GM12878 (cell line): ENCODE measurements at regions not wholly inside any gene's neighbourhood (a gene's known extent, or its start where the extent isn't known, plus 50 kb on each side); places are given as distances from the start of the nearest gene placed in this dataset.

Experiments used
- ATAC-seq: fragments of 200-7000 bp; cut with Tn5 transposase; 3 replicates; pipeline ENCODE4 v1.9.1; 2020; ENCODE audit warnings: mild to moderate bottlenecking, moderate library complexity
- BruUV-seq: library from RNA; stranded (reverse); fragments of 400-500 nt; replicated peaks from 2 replicates; lab custom pipeline; 2021; lab: Mats Ljungman, UMichigan
- CTCF ChIA-PET: fragments of 300-600 bp; sonication (Branson Sonifier 250); formaldehyde crosslinking; extraction: SDS; loops from one replicate; lab custom pipeline; 2021; ENCODE audit warnings: inconsistent platforms; lab: Yijun Ruan, JAX
- POLR2A ChIA-PET: fragments of 350-600 bp; formaldehyde crosslinking; extraction: SDS; loops from one replicate; lab custom pipeline; 2021; ENCODE audit warnings: inconsistent platforms; lab: Charles Lee
- RAD21 ChIA-PET: fragments of 300-600 bp; sonication (Branson Sonifier 250); formaldehyde crosslinking; loops from one replicate; lab custom pipeline; 2023; ENCODE audit warnings: antibody characterized with exemption; ENCODE audit not compliant: unreplicated experiment; lab: Charles Lee
- SMC1A ChIA-PET: fragments of 300-600 bp; sonication (Branson Sonifier 250); formaldehyde crosslinking; loops from one replicate; lab custom pipeline; 2023; ENCODE audit not compliant: unreplicated experiment, uncharacterized antibody; lab: Charles Lee
- DNase-seq: peaks from one replicate; pipeline ENCODE4 v3.0.0-alpha.2; 2011; ENCODE audit warnings: low read depth, low spot score
- FAIRE-seq: peaks from 3 replicates; lab custom pipeline; 2011; peaks lifted over from hg19 to GRCh38; lab: Jason Lieb, UNC
- H2AFZ ChIP-seq: 2 replicates; pipeline ENCODE4 v1.6.0; 2011; ENCODE audit warnings: low read depth, low read length, control low read depth; ENCODE audit not compliant: control insufficient read depth
- H3K27ac ChIP-seq: 2 replicates; pipeline ENCODE4 v1.5.1; 2011; ENCODE audit warnings: control low read depth; ENCODE audit not compliant: control insufficient read depth, insufficient read depth
- H3K27me3 ChIP-seq, 2 experiments: replicated peaks in 1 of 2; 2 replicates each; pipeline versions ENCODE4 v1.6.0 to v1.6.1; 2011; ENCODE audit warnings: low read length in 1 of 2; ENCODE audit not compliant: control insufficient read depth in 2 of 2, insufficient read depth in 2 of 2
- H3K36me3 ChIP-seq, 2 experiments: 2 replicates each; pipeline ENCODE4 v1.5.1; 2011; ENCODE audit warnings: low read length in 1 of 2; ENCODE audit not compliant: control insufficient read depth in 2 of 2, insufficient read depth in 2 of 2
- H3K4me1 ChIP-seq: 2 replicates; pipeline ENCODE4 v1.6.1; 2011; ENCODE audit warnings: mild to moderate bottlenecking, low read length, moderate library complexity, mixed read lengths; ENCODE audit not compliant: control insufficient read depth, insufficient read depth
- H3K4me2 ChIP-seq: 2 replicates; pipeline ENCODE4 v1.6.0; 2011; ENCODE audit warnings: control low read depth; ENCODE audit not compliant: control insufficient read depth, insufficient read depth
- H3K4me3 ChIP-seq: fragments of 200-600 bp; sonication (generic); 2 replicates; pipeline ENCODE4 v1.5.1; 2016
- H3K79me2 ChIP-seq: 2 replicates; pipeline ENCODE4 v1.6.0; 2011; ENCODE audit warnings: low read length; ENCODE audit not compliant: control insufficient read depth, insufficient read depth
- H3K9ac ChIP-seq: 2 replicates; pipeline ENCODE4 v1.8.0; 2011; ENCODE audit warnings: low read length, control low read depth, mixed read lengths; ENCODE audit not compliant: control insufficient read depth, insufficient read depth
- H3K9me3 ChIP-seq: replicated peaks from 3 replicates; pipeline ENCODE4 v1.5.1; 2011; ENCODE audit warnings: mild to moderate bottlenecking, low read length; ENCODE audit not compliant: control insufficient read depth, insufficient read depth
- H4K20me1 ChIP-seq: 2 replicates; pipeline ENCODE4 v1.6.0; 2011; ENCODE audit not compliant: control insufficient read depth, insufficient read depth
- CBFB ChIP-seq: IDR thresholded peaks from 2 replicates; pipeline ENCODE4 v1.6.1; 2016; ENCODE audit warnings: antibody characterized with exemption, low read depth
- EED ChIP-seq: sonication (generic); IDR thresholded peaks from 2 replicates; pipeline ENCODE4 v1.6.1; 2016; ENCODE audit warnings: antibody characterized with exemption, low read depth
- EGR1 ChIP-seq, 2 experiments: IDR thresholded peaks; 1 replicate in 1 of 2; 2 replicates in 1 of 2; pipeline ENCODE4 v1.6.1; 2011 to 2012; ENCODE audit warnings: low read depth in 2 of 2, low read length in 2 of 2, borderline replicate concordance in 1 of 2, mild to moderate bottlenecking in 1 of 2, moderate library complexity in 1 of 2
- JUNB ChIP-seq: IDR thresholded peaks from 2 replicates; pipeline ENCODE4 v1.6.1; 2016; ENCODE audit warnings: antibody characterized with exemption, mild to moderate bottlenecking
- MTA3 ChIP-seq: IDR thresholded peaks from 2 replicates; pipeline ENCODE4 v1.6.1; 2012; ENCODE audit warnings: low read length, inconsistent platforms, borderline replicate concordance
- NFYA ChIP-seq: IDR thresholded peaks from 2 replicates; pipeline ENCODE4 v1.6.1; 2011; ENCODE audit warnings: low read depth, mild to moderate bottlenecking, low read length, improper control_type of control experiment, borderline replicate concordance
- POLR2A ChIP-seq: IDR thresholded peaks from 2 replicates; pipeline ENCODE4 v1.6.1; 2011; ENCODE audit warnings: low read depth, mild to moderate bottlenecking, low read length
- RFX5 ChIP-seq: IDR thresholded peaks from 2 replicates; pipeline ENCODE4 v1.6.1; 2011; ENCODE audit warnings: low read depth, low read length, improper control_type of control experiment
- SMAD1 ChIP-seq: fragments of 450-650 bp; IDR thresholded peaks from 2 replicates; pipeline ENCODE4 v1.6.1; 2018; ENCODE audit warnings: mild to moderate bottlenecking, low read depth; ENCODE audit not compliant: partially characterized antibody
- WGBS: methylation state at CpG from one replicate; pipeline ENCODE4 v1.1.6; 2016; ENCODE audit warnings: low lambda C conversion rate; ENCODE audit not compliant: insufficient replicate concordance, insufficient coverage; ENCODE audit errors: missing lambda C conversion rate; 5-methylcytosine and 5-hydroxymethylcytosine counted together
- in situ Hi-C: fragments of 300-500 bp; cut with MboI; formaldehyde crosslinking; loops from 9 replicates; pipeline ENCODE4 v1.14.3; 2018; ENCODE audit warnings: mixed read lengths
- intact Hi-C: fragments of 100-400 bp; cut with micrococcal nuclease; formaldehyde crosslinking; loops from one replicate; pipeline ENCODE4 v1.14.2; 2022; ENCODE audit not compliant: unreplicated experiment
- TF ChIP-seq, protein P1 (sequence below): fragments of 450-650 bp; IDR thresholded peaks from 2 replicates; pipeline ENCODE4 v1.6.1; 2017; ENCODE audit warnings: mild to moderate bottlenecking, moderate library complexity
- TF ChIP-seq, protein P2 (sequence below): fragments of 450-650 bp; IDR thresholded peaks from 2 replicates; pipeline ENCODE4 v1.6.1; 2017; ENCODE audit warnings: mild to moderate bottlenecking
- TF ChIP-seq, protein P3 (sequence below): fragments of 450-650 bp; formaldehyde crosslinking; IDR thresholded peaks from 2 replicates; pipeline ENCODE4 v1.5.0; 2022; ENCODE audit warnings: mild to moderate bottlenecking, missing genetic modification characterization

DNA sequence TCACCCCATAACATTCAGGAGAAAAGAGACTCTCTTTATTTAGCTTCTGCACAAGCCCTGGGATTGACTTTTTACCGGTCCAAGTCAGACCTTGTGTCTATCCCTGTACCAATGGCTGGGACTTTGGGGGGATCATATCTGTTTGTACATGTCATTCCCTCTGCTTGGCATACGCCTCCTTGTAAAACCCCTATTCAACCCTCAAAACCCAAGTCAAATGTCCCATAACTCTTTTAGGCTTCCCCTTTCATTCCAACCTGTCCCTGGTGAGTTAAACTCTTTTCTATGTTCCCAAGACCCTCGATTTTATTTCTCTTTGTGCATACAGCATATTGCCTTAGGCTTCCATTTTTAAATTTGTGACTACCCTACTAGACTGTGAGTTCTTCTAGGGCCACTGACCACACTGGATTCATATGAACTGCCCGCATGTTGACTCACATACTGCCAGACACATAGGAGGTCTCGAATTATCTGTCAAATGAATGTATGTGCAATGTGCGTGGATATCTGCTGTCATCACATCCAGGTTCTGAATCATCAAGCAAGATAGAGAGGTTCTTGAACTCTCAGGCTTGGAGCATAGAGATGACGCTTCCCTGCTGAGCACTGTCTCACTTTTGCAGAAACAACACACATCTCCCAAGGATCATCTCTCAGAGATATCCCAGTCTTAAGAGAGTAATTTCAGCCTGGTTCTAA, 548.6 kb upstream of the TBX3 start (continued):
- TF ChIP-seq, protein P1, sequence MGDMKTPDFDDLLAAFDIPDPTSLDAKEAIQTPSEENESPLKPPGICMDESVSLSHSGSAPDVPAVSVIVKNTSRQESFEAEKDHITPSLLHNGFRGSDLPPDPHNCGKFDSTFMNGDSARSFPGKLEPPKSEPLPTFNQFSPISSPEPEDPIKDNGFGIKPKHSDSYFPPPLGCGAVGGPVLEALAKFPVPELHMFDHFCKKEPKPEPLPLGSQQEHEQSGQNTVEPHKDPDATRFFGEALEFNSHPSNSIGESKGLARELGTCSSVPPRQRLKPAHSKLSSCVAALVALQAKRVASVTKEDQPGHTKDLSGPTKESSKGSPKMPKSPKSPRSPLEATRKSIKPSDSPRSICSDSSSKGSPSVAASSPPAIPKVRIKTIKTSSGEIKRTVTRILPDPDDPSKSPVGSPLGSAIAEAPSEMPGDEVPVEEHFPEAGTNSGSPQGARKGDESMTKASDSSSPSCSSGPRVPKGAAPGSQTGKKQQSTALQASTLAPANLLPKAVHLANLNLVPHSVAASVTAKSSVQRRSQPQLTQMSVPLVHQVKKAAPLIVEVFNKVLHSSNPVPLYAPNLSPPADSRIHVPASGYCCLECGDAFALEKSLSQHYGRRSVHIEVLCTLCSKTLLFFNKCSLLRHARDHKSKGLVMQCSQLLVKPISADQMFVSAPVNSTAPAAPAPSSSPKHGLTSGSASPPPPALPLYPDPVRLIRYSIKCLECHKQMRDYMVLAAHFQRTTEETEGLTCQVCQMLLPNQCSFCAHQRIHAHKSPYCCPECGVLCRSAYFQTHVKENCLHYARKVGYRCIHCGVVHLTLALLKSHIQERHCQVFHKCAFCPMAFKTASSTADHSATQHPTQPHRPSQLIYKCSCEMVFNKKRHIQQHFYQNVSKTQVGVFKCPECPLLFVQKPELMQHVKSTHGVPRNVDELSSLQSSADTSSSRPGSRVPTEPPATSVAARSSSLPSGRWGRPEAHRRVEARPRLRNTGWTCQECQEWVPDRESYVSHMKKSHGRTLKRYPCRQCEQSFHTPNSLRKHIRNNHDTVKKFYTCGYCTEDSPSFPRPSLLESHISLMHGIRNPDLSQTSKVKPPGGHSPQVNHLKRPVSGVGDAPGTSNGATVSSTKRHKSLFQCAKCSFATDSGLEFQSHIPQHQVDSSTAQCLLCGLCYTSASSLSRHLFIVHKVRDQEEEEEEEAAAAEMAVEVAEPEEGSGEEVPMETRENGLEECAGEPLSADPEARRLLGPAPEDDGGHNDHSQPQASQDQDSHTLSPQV, result no peak
- TF ChIP-seq CBFB (no peak), EED (no peak), EGR1 (IDR thresholded peaks at IDR 0.05; ENCODE audit: borderline replicate concordance in 1 of 2, low read depth in 2 of 2, low read length in 2 of 2) (no peak), SMAD1 (no peak), POLR2A (no peak)

GRCh38 chr12:115230606-115231005, 546.6 kb upstream of the TBX3 start:
- SMC1A ChIA-PET, result no interaction called here
- Histone ChIP-seq H4K20me1 (no peaks in the 10 kb centered on the region), H3K4me1 (no peaks in the 10 kb centered on the region), H3K36me3 (no peaks in the 10 kb centered on the region), H3K9me3 (no peaks in the 10 kb centered on the region), H3K4me3 (no peak overlapping the region), H3K79me2 (no peaks in the 10 kb centered on the region), H3K27me3 (no peaks in the 10 kb centered on the region), H3K9ac (no peak overlapping the region), H2AFZ (no peak overlapping the region), H3K27ac (no peak overlapping the region), H3K4me2 (no peak overlapping the region)
- DNase-seq (no peak), ATAC-seq (no peak), FAIRE-seq (no peak)
- RAD21 ChIA-PET, result no interaction called here
- 33% methylated on average over 6 of the region's 6 CpGs for WGBS
- in situ Hi-C loops (no loop called here), intact Hi-C loops (no loop called here)
- POLR2A ChIA-PET, result no interaction called here
- CTCF ChIA-PET, result no interaction called here
- BruUV-seq, result no TSS peak
- no peak for TF ChIP-seq RFX5
- TF ChIP-seq, protein P2, sequence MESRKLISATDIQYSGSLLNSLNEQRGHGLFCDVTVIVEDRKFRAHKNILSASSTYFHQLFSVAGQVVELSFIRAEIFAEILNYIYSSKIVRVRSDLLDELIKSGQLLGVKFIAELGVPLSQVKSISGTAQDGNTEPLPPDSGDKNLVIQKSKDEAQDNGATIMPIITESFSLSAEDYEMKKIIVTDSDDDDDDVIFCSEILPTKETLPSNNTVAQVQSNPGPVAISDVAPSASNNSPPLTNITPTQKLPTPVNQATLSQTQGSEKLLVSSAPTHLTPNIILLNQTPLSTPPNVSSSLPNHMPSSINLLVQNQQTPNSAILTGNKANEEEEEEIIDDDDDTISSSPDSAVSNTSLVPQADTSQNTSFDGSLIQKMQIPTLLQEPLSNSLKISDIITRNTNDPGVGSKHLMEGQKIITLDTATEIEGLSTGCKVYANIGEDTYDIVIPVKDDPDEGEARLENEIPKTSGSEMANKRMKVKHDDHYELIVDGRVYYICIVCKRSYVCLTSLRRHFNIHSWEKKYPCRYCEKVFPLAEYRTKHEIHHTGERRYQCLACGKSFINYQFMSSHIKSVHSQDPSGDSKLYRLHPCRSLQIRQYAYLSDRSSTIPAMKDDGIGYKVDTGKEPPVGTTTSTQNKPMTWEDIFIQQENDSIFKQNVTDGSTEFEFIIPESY, result no peak
- TF ChIP-seq MTA3, result no peak
- TF ChIP-seq JUNB, result no peak
- TF ChIP-seq NFYA, result no peak
- TF ChIP-seq, protein P3, sequence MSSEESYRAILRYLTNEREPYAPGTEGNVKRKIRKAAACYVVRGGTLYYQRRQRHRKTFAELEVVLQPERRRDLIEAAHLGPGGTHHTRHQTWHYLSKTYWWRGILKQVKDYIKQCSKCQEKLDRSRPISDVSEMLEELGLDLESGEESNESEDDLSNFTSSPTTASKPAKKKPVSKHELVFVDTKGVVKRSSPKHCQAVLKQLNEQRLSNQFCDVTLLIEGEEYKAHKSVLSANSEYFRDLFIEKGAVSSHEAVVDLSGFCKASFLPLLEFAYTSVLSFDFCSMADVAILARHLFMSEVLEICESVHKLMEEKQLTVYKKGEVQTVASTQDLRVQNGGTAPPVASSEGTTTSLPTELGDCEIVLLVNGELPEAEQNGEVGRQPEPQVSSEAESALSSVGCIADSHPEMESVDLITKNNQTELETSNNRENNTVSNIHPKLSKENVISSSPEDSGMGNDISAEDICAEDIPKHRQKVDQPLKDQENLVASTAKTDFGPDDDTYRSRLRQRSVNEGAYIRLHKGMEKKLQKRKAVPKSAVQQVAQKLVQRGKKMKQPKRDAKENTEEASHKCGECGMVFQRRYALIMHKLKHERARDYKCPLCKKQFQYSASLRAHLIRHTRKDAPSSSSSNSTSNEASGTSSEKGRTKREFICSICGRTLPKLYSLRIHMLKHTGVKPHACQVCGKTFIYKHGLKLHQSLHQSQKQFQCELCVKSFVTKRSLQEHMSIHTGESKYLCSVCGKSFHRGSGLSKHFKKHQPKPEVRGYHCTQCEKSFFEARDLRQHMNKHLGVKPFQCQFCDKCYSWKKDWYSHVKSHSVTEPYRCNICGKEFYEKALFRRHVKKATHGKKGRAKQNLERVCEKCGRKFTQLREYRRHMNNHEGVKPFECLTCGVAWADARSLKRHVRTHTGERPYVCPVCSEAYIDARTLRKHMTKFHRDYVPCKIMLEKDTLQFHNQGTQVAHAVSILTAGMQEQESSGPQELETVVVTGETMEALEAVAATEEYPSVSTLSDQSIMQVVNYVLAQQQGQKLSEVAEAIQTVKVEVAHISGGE (CRISPR knock-in tag), result no peak
